ENCODE measurements at regions not wholly inside any gene's neighbourhood (a gene's known extent, or its start where the extent isn't known, plus 50 kb on each side); places are given as distances from the start of the nearest gene placed in this dataset.

GRCh38 chr9:108213511-108213910, 642.3 kb downstream of the ACTL7B start:
- H3K4me3 ChIP-seq = no peak overlapping the region
- peaks cover 0 to 14% (median 2%) of the 10 kb centered on the region in 10 experiments; a peak in 10 of 20 replicates for H3K4me1 ChIP-seq
- H3K4me2 ChIP-seq = peak overlapping the region in 4 of 11 experiments; percentile 19 to 51 (median 29); a peak in 5 of 22 replicates
- no peaks in the 10 kb centered on the region for H3K9me3 ChIP-seq (replicated peaks in 1 of 11)
- no peaks in the 10 kb centered on the region for H3K36me3 ChIP-seq
- H3K9ac ChIP-seq = no peak overlapping the region
- no peak overlapping the region for H3K27ac ChIP-seq
- H3K27me3 ChIP-seq = no peaks in the 10 kb centered on the region
- no peaks in the 10 kb centered on the region for H4K20me1 ChIP-seq
- TF ChIP-seq Cebpa-rat (IDR thresholded peaks at IDR 0.05) = no peak

DNA sequence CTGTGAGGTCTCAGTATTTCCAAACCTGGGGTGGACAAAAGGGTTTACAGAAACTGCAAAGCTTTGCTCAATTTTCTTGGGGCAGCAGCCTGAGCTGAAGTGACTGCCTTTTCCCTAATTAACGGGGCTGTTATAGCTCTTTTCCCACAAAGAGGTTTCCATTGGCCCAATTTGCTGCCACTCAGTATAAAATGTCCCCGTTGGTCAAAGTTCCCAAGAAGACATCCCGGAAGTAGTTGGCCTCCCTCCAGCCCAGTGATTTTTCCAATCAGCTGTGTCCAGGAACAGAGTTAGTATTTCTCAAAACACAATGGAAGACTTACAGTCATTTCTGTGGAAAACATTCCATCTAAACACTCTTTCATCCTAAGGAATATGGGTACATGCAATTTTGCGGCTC, 643.6 kb downstream of the ACTL7B start:
- H3K4me2 ChIP-seq = no peak overlapping the region
- no peaks in the 10 kb centered on the region for H4K20me1 ChIP-seq
- no peak overlapping the region for H3K4me3 ChIP-seq
- no peaks in the 10 kb centered on the region for H3K27me3 ChIP-seq
- H3K36me3 ChIP-seq = no peaks in the 10 kb centered on the region
- peaks cover 0 to 14% (median 2%) of the 10 kb centered on the region in 10 experiments; a peak in 10 of 20 replicates for H3K4me1 ChIP-seq
- no peak overlapping the region for H3K27ac ChIP-seq
- no peaks in the 10 kb centered on the region for H3K9me3 ChIP-seq (replicated peaks in 1 of 11)
- no peak overlapping the region for H3K9ac ChIP-seq
- TF ChIP-seq Cebpa-rat (IDR thresholded peaks at IDR 0.05) = no peak

GRCh38 chr9:108211411-108211955, 644.3 kb downstream of the ACTL7B start:
- H3K9me3 ChIP-seq (replicated peaks in 1 of 11) = no peaks in the 10 kb centered on the region
- TF ChIP-seq Cebpa-rat (IDR thresholded peaks at IDR 0.05) = no peak
- H3K36me3 ChIP-seq = no peaks in the 10 kb centered on the region
- H4K20me1 ChIP-seq = no peaks in the 10 kb centered on the region
- no peak overlapping the region for H3K9ac ChIP-seq
- no peak overlapping the region for H3K4me2 ChIP-seq
- H3K27ac ChIP-seq = no peak overlapping the region
- H3K27me3 ChIP-seq = no peaks in the 10 kb centered on the region
- no peak overlapping the region for H3K4me3 ChIP-seq
- peaks cover 0 to 14% (median 2%) of the 10 kb centered on the region in 10 experiments; a peak in 10 of 20 replicates for H3K4me1 ChIP-seq

GRCh38 chr9:108209132-108209685, 646.6 kb downstream of the ACTL7B start:
- H3K9me3 ChIP-seq (replicated peaks in 1 of 11) = no peaks in the 10 kb centered on the region
- TF ChIP-seq Cebpa-rat (IDR thresholded peaks at IDR 0.05) = no peak
- no peak overlapping the region for H3K4me2 ChIP-seq
- H3K27me3 ChIP-seq = no peaks in the 10 kb centered on the region
- H3K27ac ChIP-seq = no peak overlapping the region
- H3K36me3 ChIP-seq = no peaks in the 10 kb centered on the region
- no peak overlapping the region for H3K4me3 ChIP-seq
- no peak overlapping the region for H3K9ac ChIP-seq
- no peaks in the 10 kb centered on the region for H4K20me1 ChIP-seq
- peaks cover 0 to 14% (median 2%) of the 10 kb centered on the region in 10 experiments; a peak in 10 of 20 replicates for H3K4me1 ChIP-seq

GRCh38 chr9:108207561-108208165, 648.1 kb downstream of the ACTL7B start:
- Histone ChIP-seq H3K27ac (no peak overlapping the region), H3K36me3 (no peaks in the 10 kb centered on the region), H3K9me3 (replicated peaks in 1 of 11) (peaks cover 0 to 13% (median 6%) of the 10 kb centered on the region in 11 experiments; a peak in 9 of 22 replicates), H4K20me1 (no peaks in the 10 kb centered on the region), H3K4me3 (no peak overlapping the region), H3K4me1 (0 out of 20 replicates have a peak, but pooled peaks cover 0 to under 1% (median 0%) of the 10 kb centered on the region in 10 experiments), H3K9ac (no peak overlapping the region), H3K27me3 (no peaks in the 10 kb centered on the region), H3K4me2 (no peak overlapping the region)
- no peak for TF ChIP-seq Cebpa-rat (IDR thresholded peaks at IDR 0.05)

GRCh38 chr9:108205276-108205675, 650.5 kb downstream of the ACTL7B start:
- TF ChIP-seq Cebpa-rat (IDR thresholded peaks at IDR 0.05) = no peak
- Histone ChIP-seq H3K27me3 (no peaks in the 10 kb centered on the region), H3K36me3 (no peaks in the 10 kb centered on the region), H4K20me1 (no peaks in the 10 kb centered on the region), H3K4me1 (no peaks in the 10 kb centered on the region), H3K4me3 (no peak overlapping the region), H3K27ac (no peak overlapping the region), H3K9ac (no peak overlapping the region), H3K9me3 (replicated peaks in 1 of 11) (peaks cover 3 to 33% (median 9%) of the 10 kb centered on the region in 11 experiments; a peak in 18 of 22 replicates), H3K4me2 (no peak overlapping the region)

- Histone ChIP-seq H3K27me3 (no peaks in the 10 kb centered on the region), H3K4me3 (no peak overlapping the region), H3K9ac (no peak overlapping the region), H4K20me1 (no peaks in the 10 kb centered on the region), H3K4me2 (no peak overlapping the region), H3K4me1 (no peaks in the 10 kb centered on the region), H3K36me3 (no peaks in the 10 kb centered on the region), H3K27ac (no peak overlapping the region), H3K9me3 (replicated peaks in 1 of 11) (peaks cover 12 to 37% (median 17%) of the 10 kb centered on the region in 11 experiments; a peak in 20 of 22 replicates)
- no peak for TF ChIP-seq Cebpa-rat (IDR thresholded peaks at IDR 0.05)
Measured at GRCh38 chr9:108197899-108198298, 657.9 kb downstream of the ACTL7B start.

DNA sequence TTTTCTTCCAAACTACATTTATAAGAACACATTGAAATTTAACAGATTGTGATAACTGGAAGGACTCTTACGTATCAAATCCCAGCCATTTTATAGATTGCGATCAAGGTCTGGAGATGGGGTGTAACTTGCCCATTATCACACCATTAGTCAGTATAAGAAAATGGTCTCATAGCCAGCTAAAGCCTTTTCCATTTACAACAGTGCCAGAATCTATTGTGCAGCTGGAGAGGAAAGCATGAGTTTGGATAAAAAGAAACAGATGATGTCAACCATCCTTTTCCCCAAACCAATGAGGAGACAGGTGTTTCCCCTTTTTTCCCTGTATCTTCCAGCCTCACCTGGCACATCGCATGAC, 658.8 kb downstream of the ACTL7B start:
- no peak overlapping the region for H3K4me2 ChIP-seq
- H3K9ac ChIP-seq = no peak overlapping the region
- H4K20me1 ChIP-seq = no peaks in the 10 kb centered on the region
- no peak overlapping the region for H3K27ac ChIP-seq
- H3K4me1 ChIP-seq = no peaks in the 10 kb centered on the region
- H3K27me3 ChIP-seq = no peaks in the 10 kb centered on the region
- H3K4me3 ChIP-seq = no peak overlapping the region
- no peak for TF ChIP-seq Cebpa-rat (IDR thresholded peaks at IDR 0.05)
- no peaks in the 10 kb centered on the region for H3K36me3 ChIP-seq
- H3K9me3 ChIP-seq (replicated peaks in 1 of 11) = peaks cover 12 to 29% (median 17%) of the 10 kb centered on the region in 11 experiments; a peak in 20 of 22 replicates

DNA sequence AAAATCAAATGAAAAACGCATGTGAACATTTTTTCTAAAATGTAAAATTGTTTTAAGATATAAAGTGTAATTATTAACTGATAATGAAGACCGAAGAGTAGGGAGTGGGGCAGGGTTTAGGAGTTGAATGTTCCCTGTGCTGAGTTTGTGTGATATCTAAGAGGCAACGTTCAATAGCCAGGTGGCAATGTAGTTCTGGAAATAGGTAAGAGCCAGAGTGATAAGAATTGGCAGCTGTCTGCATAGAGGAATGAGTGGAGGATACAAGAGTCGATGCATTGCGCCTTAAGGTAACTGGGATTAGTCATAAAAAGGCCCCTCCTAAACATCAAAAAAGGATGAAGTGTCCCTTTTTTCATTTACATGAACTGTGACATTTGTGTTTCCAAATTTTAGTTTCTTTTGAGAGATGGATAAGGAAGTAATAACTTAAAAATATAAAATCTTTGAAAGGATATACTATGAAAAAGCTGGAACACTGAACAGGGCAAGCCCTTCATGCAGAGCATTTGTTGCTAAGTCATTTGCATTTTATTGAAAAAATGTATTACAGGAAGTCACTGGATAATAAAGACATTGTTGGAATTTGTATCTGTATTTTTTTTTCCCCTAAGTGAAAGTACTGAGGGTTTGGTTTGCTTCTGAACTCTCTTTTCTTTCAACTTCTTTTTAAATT, 659.3 kb downstream of the ACTL7B start:
- no peaks in the 10 kb centered on the region for H3K36me3 ChIP-seq

More for the DNA sequence above, 659.3 kb downstream of the ACTL7B start:
- no peak for TF ChIP-seq Cebpa-rat (IDR thresholded peaks at IDR 0.05)
- Histone ChIP-seq H3K27me3 (no peaks in the 10 kb centered on the region), H4K20me1 (no peaks in the 10 kb centered on the region), H3K4me1 (0 out of 20 replicates have a peak, but pooled peaks cover 0 to 2% (median 0%) of the 10 kb centered on the region in 10 experiments), H3K4me2 (no peak overlapping the region), H3K27ac (no peak overlapping the region), H3K9me3 (replicated peaks in 1 of 11) (peaks cover 12 to 24% (median 17%) of the 10 kb centered on the region in 11 experiments; a peak in 20 of 22 replicates), H3K9ac (no peak overlapping the region), H3K4me3 (no peak overlapping the region)

Measured in BLaER1 treated with 17β-estradiol and CSF1 and Interleukin-3, amounts not matched to agents 10 nM and 100 nM (cell line).